Endometrial microvascular endothelial cells (primary cell): ENCODE measurements at regions not wholly inside any gene's neighbourhood (a gene's known extent, or its start where the extent isn't known, plus 50 kb on each side); places are given as distances from the start of the nearest gene placed in this dataset.
"Not testable (repeated sequence)": the region's sequence is repeated elsewhere in the genome, so short reads cannot be mapped to it uniquely, and the experiment has no call there.

Experiments used
- in situ Hi-C: cut with HindIII; loops from 2 replicates; pipeline ENCODE4 v1.10.0; 2017; ENCODE audit warnings: low sequenced_read_pairs, low pct_unique_long_range_greater_than_20kb; ENCODE audit errors: inconsistent ontology term

GRCh38 chr10:9244864-9245263 lies 1190.4 kb downstream of the GATA3 start:
- in situ Hi-C loops, result no loop called here

DNA sequence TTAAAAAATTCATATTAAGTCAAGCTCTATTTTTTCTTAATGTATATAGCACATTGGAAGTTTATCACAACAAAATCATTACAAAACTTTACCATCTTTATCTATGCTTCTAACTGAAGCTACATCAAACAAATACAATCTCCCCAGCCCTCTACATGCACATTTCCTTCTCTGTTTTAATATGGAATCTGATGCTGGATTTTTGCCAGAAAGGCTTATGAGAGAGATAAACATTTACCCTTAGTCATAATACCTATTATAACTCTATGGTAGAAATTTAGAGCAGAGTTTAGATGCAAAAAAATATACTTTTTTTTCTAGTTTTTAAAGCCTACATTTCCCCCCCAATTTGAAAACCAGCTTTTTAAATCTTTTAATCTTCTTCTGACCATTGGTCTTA lies 1198.6 kb downstream of the GATA3 start:
- in situ Hi-C loops, result no loop called here

- in situ Hi-C loops, result no loop called here
Measured at GRCh38 chr10:9254353-9254752, 1199.9 kb downstream of the GATA3 start.

DNA sequence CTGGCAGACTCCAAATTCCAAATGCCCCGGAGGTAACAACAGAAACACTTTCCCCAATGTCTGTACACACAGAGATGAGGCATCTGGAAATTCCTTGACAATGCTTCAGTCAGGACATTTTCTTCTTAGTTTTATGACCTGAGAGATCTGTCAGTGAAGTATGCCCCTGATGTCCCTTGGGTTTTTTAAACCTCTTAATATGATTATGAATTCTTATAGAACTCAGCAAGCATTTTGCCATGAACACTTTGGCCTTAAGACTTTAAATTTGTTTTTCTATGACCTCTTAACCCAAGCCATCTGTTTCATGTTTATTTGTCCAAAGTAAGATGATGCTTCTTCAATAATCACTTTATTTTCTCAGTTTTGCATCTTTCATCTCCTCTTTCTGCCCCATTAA lies 1206.2 kb downstream of the GATA3 start:
- in situ Hi-C loops, result no loop called here

DNA sequence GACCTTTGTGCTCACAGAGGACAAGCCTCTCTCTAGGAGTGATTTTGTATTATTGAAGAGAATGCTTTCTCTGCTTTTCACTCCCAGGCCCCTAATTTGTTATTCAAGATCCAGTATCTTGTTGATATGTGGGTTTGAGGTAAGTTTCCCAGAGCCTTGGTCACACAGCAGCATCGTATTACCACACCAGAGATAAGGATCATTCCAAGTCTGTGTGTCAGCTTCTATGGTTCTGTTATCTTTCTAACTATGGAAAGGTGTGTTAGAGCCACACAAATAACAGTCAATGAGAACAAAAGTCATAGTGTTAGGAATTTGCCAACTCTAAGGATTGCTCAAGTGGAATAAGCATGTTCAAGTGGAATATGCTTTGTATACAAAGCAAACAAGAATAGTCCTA lies 1208.3 kb downstream of the GATA3 start:
- in situ Hi-C loops, result no loop called here

- in situ Hi-C loops, result no loop called here
Measured at GRCh38 chr10:9268176-9268575, 1213.7 kb downstream of the GATA3 start.

DNA sequence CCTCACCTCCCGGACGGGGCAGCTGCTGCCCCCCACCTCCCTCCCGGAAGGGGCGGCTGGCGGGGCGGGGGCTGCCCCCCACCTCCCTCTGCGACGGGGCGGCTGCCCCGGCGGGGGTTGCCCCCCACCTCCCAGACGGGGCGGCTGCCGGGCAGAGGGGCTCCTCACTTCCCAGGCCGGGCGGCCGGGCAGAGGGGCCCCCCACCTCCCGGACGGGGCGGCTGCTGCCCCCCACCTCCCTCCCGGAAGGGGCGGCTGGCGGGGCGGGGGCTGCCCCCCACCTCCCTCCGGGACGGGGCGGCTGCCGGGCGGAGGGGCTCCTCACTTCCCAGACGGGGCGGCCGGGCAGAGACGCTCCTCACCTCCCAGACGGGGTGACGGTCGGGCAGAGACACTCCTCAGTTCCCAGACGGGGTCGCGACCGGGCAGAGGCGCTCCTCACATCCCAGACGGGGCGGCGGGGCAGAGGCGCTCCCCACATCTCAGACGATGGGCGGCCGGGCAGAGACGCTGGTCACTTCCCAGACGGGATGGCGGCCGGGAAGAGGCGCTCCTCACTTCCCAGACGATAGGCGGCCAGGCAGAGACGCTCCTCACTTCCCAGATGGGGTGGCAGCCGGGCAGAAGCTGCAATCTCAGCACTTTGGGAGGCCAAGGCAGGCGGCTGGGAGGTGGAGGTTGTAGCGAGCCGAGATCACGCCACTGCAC lies 1218.8 kb downstream of the GATA3 start:
- in situ Hi-C loops, result not testable (repeated sequence)

- in situ Hi-C loops, result no loop called here
Measured at GRCh38 chr10:9274206-9274755, 1219.8 kb downstream of the GATA3 start.

- in situ Hi-C loops, result no loop called here
Measured at GRCh38 chr10:9275861-9276260, 1221.4 kb downstream of the GATA3 start.

DNA sequence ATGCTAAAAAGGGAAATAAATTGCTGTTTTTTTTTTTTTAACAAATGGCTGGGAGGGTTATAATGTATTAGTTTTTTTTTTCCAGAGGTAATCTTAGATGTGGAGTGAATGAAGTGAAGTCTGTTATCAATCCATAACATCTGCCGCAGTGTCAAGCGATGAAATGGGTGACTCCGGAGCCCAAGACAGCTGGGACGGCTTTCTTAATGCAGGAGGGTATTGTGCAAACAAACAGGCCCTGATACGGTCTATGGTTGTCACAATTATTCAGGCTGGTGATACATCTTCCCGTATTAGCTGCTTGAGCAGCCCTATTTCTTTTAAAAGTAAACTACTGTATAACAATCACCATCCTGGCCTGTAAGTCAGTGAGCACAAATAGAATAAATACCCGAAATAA lies 1231.2 kb downstream of the GATA3 start:
- in situ Hi-C loops, result no loop called here

DNA sequence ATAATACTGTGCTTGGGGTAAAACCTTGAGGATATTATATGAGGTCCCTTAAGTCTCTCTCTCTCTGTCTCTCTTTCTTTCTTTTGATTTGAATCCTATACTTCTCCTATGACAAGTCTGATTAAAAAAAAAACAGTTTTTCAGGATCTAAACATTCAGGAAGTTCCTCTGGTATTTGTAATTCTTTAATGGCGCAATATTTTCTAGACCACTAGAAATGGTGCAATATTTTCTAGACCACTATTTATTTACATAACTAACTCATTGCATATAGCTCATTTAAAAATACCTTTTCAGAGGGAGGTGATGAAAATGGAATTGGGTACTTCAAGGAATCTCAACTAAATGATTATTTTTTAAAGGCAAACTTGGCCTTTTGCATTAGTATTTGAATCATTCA lies 1235.3 kb downstream of the GATA3 start:
- in situ Hi-C loops, result no loop called here

GRCh38 chr10:9291081-9291480 lies 1236.6 kb downstream of the GATA3 start:
- in situ Hi-C loops, result no loop called here

GRCh38 chr10:9294132-9294663 lies 1239.7 kb downstream of the GATA3 start:
- in situ Hi-C loops, result no loop called here

- in situ Hi-C loops, result no loop called here
Measured at GRCh38 chr10:9294865-9295264, 1240.4 kb downstream of the GATA3 start.

- in situ Hi-C loops, result no loop called here
Measured at GRCh38 chr10:9296190-9296589, 1241.7 kb downstream of the GATA3 start.

GRCh38 chr10:9297580-9297979 lies 1243.1 kb downstream of the GATA3 start:
- in situ Hi-C loops, result no loop called here

DNA sequence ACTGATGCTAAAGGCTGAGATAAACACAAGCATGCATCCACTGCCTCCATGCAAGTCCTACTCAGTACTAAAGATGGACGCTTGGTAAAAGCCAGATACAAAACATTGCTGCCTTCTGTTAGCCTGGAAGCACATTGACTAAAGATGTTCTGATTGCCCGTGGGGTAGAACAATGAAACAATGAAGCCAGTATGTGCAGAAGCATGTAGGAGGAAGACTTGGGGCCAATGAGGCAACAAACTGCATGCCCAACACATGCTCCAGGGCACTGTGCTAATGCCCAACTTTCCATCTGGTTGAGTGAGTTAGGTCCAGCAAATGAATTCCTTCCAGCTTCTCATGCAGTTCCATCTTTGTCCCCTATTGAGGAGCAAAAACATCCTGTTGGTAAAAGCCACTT lies 1245.5 kb downstream of the GATA3 start:
- in situ Hi-C loops, result no loop called here

- in situ Hi-C loops, result no loop called here
Measured at GRCh38 chr10:9301148-9301547, 1246.7 kb downstream of the GATA3 start.

DNA sequence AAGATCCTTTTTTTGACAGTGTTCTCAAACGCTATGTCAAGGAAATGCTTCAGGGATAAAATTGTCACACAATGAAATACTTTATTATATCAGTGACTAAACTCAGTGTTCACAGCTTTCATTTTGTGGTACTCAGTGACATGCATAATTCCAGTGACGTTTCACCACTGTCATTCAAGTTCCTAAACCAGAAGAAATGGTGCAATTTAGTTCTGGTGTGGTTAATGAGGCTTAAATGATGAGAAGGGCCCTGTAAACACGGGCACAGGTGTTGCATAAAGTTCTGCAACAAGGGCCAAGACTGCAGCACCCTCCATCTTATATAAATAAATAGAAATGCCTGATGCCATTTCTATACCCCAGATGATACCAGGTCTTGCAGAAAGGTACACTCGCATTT lies 1247.1 kb downstream of the GATA3 start:
- in situ Hi-C loops, result no loop called here

GRCh38 chr10:9302140-9302746 lies 1247.8 kb downstream of the GATA3 start:
- in situ Hi-C loops, result no loop called here
